Neural cell (in vitro differentiated cells): ENCODE measurements at regions not wholly inside any gene's neighbourhood (a gene's known extent, or its start where the extent isn't known, plus 50 kb on each side); places are given as distances from the start of the nearest gene placed in this dataset.

Experiments
- H2AFZ ChIP-seq: fragments of 200-600, 300-800 bp; sonication (generic), shearing (Covaris generic); 2 replicates; pipeline ENCODE4 v1.6.0; 2014; ENCODE audit warnings: low read depth, mild to moderate bottlenecking, antibody characterized with exemption, low read length, moderate library complexity
- H3F3A ChIP-seq: fragments of 200-600 bp; shearing (Covaris generic); 2 replicates; pipeline ENCODE4 v1.6.1; 2016; ENCODE audit warnings: mild to moderate bottlenecking, moderate library complexity, mixed read lengths, antibody characterized with exemption, low read length; ENCODE audit not compliant: insufficient read depth, poor library complexity, severe bottlenecking
- H3K27ac ChIP-seq: fragments of 200-600, 300-800 bp; sonication (generic), shearing (Covaris generic); 2 replicates; pipeline ENCODE4 v1.5.1; 2014; ENCODE audit warnings: mild to moderate bottlenecking, low read length, moderate library complexity
- H3K27me3 ChIP-seq: fragments of 300-800, 200-600 bp; sonication (generic), shearing (Covaris generic); 2 replicates; pipeline ENCODE4 v1.6.0; 2014; ENCODE audit warnings: mild to moderate bottlenecking, low read depth, low read length, moderate library complexity; ENCODE audit not compliant: insufficient read depth
- H3K36me3 ChIP-seq: fragments of 300-800, 200-600 bp; sonication (generic), shearing (Covaris generic); 2 replicates; pipeline ENCODE4 v1.5.1; 2014; ENCODE audit warnings: mild to moderate bottlenecking, antibody characterized with exemption, low read length, moderate library complexity; ENCODE audit not compliant: insufficient read depth
- H3K4me2 ChIP-seq: fragments of 300-800, 200-600 bp; sonication (generic), shearing (Covaris generic); 2 replicates; pipeline ENCODE4 v1.6.0; 2014; ENCODE audit warnings: mild to moderate bottlenecking, low read length
- H3K4me3 ChIP-seq: fragments of 300-800, 200-600 bp; sonication (generic), shearing (Covaris generic); 2 replicates; pipeline ENCODE4 v1.5.1; 2014; ENCODE audit warnings: mild to moderate bottlenecking, low read length, moderate library complexity
- H3K79me2 ChIP-seq: fragments of 200-600 bp; shearing (Covaris generic); replicated peaks from 2 replicates; pipeline ENCODE4 v1.6.0; 2014; ENCODE audit warnings: mild to moderate bottlenecking, low read length, moderate library complexity; ENCODE audit not compliant: insufficient read depth
- H3K9ac ChIP-seq: fragments of 300-800, 200-600 bp; sonication (generic), shearing (Covaris generic); 2 replicates; pipeline ENCODE4 v1.6.1; 2016; ENCODE audit warnings: mild to moderate bottlenecking, low read length, mixed read lengths
- H3K9me2 ChIP-seq: fragments of 200-600 bp; shearing (Covaris generic); 2 replicates; pipeline ENCODE4 v1.6.1; 2016; ENCODE audit warnings: mild to moderate bottlenecking, low read length, mixed read lengths; ENCODE audit not compliant: insufficient read depth
- H3K9me3 ChIP-seq: fragments of 200-600, 300-800 bp; sonication (generic), shearing (Covaris generic); 2 replicates; pipeline ENCODE4 v1.6.1; 2016; ENCODE audit warnings: mild to moderate bottlenecking, mixed run types, low read length, moderate library complexity, mixed read lengths
- H4K20me1 ChIP-seq: fragments of 200-600 bp; shearing (Covaris generic); 2 replicates; pipeline ENCODE4 v1.6.1; 2016; ENCODE audit warnings: mild to moderate bottlenecking, mixed run types; ENCODE audit not compliant: insufficient read depth
- CTCF ChIP-seq: fragments of 450-650 bp; IDR thresholded peaks from 2 replicates; pipeline ENCODE4 v1.5.1; 2014; ENCODE audit warnings: antibody characterized with exemption, mild to moderate bottlenecking, moderate library complexity; ENCODE audit not compliant: poor library complexity, severe bottlenecking
- EP300 ChIP-seq: fragments of 450-650 bp; conservative IDR thresholded peaks from 2 replicates; pipeline ENCODE4 v1.6.1; 2014; ENCODE audit warnings: antibody characterized with exemption, mild to moderate bottlenecking, moderate library complexity; ENCODE audit not compliant: poor library complexity, severe bottlenecking
- MXI1 ChIP-seq: fragments of 450-650 bp; conservative IDR thresholded peaks from 2 replicates; pipeline ENCODE4 v1.6.1; 2014; ENCODE audit warnings: antibody characterized with exemption, mild to moderate bottlenecking; ENCODE audit not compliant: poor library complexity, severe bottlenecking
- POLR2AphosphoS5 ChIP-seq: IDR thresholded peaks from 2 replicates; pipeline ENCODE4 v1.6.1; 2012
- TF ChIP-seq, protein P1 (sequence below): IDR thresholded peaks from 2 replicates; pipeline ENCODE4 v1.6.1; 2012; ENCODE audit warnings: borderline replicate concordance

DNA sequence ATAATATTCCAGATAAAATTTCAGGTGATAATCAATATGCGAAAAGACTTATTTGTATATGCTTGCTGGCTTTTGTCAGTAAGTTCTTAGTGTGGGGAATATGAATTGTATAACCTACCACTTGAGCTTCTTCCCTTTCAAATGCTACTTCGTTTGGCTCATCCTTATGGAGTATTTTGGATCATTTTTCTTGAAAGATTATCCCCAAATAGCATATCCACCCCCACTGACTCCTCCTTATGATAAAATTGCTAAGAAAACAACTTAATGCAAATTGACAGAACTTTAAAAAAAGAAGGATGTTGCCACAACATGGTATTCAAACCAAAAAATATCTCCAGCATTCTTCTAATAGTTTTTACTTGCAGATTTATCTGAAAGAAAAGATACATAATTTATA, 393.3 kb downstream of the PPP3CA start:
- Histone ChIP-seq H3K9ac (no peak overlapping the region), H3K27ac (no peak overlapping the region), H3K4me2 (no peak overlapping the region), H3K36me3 (no peaks in the 10 kb centered on the region), H3K27me3 (no peaks in the 10 kb centered on the region), H4K20me1 (no peaks in the 10 kb centered on the region), H3K9me2 (no peaks in the 10 kb centered on the region), H3K4me3 (no peak overlapping the region), H3K79me2 (no peaks in the 10 kb centered on the region), H3F3A (no peaks in the 10 kb centered on the region), H3K9me3 (no peaks in the 10 kb centered on the region), H2AFZ (no peak overlapping the region)
- TF ChIP-seq MXI1 (no peak), EP300 (no peak)
- TF ChIP-seq, protein P1, sequence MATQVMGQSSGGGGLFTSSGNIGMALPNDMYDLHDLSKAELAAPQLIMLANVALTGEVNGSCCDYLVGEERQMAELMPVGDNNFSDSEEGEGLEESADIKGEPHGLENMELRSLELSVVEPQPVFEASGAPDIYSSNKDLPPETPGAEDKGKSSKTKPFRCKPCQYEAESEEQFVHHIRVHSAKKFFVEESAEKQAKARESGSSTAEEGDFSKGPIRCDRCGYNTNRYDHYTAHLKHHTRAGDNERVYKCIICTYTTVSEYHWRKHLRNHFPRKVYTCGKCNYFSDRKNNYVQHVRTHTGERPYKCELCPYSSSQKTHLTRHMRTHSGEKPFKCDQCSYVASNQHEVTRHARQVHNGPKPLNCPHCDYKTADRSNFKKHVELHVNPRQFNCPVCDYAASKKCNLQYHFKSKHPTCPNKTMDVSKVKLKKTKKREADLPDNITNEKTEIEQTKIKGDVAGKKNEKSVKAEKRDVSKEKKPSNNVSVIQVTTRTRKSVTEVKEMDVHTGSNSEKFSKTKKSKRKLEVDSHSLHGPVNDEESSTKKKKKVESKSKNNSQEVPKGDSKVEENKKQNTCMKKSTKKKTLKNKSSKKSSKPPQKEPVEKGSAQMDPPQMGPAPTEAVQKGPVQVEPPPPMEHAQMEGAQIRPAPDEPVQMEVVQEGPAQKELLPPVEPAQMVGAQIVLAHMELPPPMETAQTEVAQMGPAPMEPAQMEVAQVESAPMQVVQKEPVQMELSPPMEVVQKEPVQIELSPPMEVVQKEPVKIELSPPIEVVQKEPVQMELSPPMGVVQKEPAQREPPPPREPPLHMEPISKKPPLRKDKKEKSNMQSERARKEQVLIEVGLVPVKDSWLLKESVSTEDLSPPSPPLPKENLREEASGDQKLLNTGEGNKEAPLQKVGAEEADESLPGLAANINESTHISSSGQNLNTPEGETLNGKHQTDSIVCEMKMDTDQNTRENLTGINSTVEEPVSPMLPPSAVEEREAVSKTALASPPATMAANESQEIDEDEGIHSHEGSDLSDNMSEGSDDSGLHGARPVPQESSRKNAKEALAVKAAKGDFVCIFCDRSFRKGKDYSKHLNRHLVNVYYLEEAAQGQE, result no peak

DNA sequence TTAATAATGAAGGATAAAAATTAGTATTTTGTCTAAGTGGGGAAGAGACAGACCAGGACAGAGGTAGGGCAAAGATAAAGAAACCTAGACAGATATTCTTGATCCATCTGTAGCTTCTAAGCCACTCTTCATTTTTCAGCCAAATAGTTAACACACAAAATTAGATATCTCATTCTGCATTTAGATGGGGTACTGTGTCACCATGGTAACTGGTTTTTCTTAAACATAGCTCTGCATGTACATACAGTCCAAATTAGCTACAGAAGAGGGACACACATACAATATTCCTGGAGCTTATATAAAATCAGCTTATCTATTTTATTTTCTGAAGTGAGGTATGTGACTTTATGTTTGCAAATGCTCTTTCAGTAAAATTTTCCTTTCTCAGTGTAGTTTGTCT, 393.7 kb downstream of the PPP3CA start:
- TF ChIP-seq CTCF, result no peak
- no peak for TF ChIP-seq EP300
- TF ChIP-seq, protein P1, result no peak
- TF ChIP-seq POLR2AphosphoS5, result no peak
- Histone ChIP-seq H3K4me2 (no peak overlapping the region), H3K79me2 (no peaks in the 10 kb centered on the region), H3K9ac (no peak overlapping the region), H3K36me3 (no peaks in the 10 kb centered on the region), H3F3A (no peaks in the 10 kb centered on the region), H3K9me2 (no peaks in the 10 kb centered on the region), H3K27me3 (no peaks in the 10 kb centered on the region), H2AFZ (no peak overlapping the region), H3K9me3 (no peaks in the 10 kb centered on the region), H4K20me1 (no peaks in the 10 kb centered on the region), H3K27ac (no peak overlapping the region), H3K4me3 (no peak overlapping the region)
